Hematopoietic multipotent progenitor cell (in vitro differentiated cells): ENCODE measurements at regions not wholly inside any gene's neighbourhood (a gene's known extent, or its start where the extent isn't known, plus 50 kb on each side); places are given as distances from the start of the nearest gene placed in this dataset.
"Not testable (repeated sequence)": the region's sequence is repeated elsewhere in the genome, so short reads cannot be mapped to it uniquely, and the experiment has no call there.

Source experiments
- DNase-seq, 3 donors: peaks; one replicate each; pipeline ENCODE4 v3.0.0-alpha.2; 2011 to 2015; ENCODE audit warnings: low read depth in 2 of 3, low spot score in 2 of 3

DNA sequence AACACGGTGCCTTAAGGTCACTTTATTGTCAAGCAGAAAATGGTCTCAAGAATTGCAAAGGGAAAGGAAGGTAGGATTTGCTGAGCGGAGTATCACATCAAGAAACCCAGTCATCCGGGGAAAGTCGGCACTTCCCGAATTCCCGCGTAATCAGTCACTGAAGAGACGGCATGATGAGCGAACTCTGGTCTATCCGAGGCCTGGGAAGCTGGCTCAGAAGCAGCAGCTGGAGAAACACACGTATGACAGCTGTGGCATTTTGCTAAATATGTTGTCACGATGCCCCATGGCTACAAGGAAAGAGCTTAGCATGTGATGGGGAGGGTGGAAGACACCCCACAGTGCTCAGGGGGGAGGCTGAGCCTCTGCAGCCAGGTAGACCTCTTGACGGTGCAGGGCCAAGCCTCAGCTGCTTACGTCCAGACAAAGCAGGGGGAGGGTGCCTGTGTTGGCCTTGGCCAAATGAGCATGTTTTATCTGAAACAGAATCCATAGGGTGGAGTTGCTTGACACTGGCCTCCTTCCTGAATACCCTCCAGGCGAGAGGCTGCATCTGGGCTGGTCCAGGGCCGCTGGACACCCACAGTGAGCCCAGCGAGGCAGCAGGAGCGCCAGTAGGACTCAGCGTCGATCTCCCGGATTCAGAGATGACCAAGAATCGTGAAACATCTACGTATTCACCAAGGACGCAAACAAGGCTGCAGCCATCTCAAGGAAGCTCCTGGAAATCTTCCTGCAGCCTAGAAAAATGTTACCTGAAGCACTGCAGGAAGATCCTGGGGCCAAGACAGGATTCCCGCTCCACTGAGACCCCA lies 118.8 kb upstream of the AFDN start:
- no peak for DNase-seq

GRCh38 chr6:167708501-167709094 lies 118.1 kb upstream of the AFDN start:
- DNase-seq = no peak

- DNase-seq = no peak
Measured at GRCh38 chr6:167709196-167709595, 117.5 kb upstream of the AFDN start.

GRCh38 chr6:167709776-167710336 lies 116.9 kb upstream of the AFDN start:
- not testable (repeated sequence) for DNase-seq

GRCh38 chr6:167710363-167710920 lies 116.3 kb upstream of the AFDN start:
- DNase-seq = no peak

DNA sequence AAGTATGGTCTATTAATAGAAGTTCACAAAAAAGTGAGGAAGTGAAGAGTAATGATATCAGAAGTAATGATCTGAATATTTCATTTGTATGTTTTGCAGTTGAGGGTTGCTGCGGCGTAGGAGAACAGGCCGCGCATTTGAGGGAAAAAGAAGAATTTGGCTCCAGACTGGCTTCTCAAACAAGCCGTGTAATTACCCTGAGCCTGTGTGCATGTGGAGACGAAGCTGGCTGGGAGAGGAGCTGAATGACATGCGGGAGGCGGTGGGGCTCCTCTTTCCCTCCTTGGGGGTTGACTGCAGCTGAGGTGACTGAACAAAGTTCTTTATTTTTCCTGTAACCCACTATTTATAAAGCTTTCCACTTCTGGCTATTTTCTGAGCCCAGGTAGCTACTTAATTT lies 115.5 kb upstream of the AFDN start:
- no peak for DNase-seq

DNA sequence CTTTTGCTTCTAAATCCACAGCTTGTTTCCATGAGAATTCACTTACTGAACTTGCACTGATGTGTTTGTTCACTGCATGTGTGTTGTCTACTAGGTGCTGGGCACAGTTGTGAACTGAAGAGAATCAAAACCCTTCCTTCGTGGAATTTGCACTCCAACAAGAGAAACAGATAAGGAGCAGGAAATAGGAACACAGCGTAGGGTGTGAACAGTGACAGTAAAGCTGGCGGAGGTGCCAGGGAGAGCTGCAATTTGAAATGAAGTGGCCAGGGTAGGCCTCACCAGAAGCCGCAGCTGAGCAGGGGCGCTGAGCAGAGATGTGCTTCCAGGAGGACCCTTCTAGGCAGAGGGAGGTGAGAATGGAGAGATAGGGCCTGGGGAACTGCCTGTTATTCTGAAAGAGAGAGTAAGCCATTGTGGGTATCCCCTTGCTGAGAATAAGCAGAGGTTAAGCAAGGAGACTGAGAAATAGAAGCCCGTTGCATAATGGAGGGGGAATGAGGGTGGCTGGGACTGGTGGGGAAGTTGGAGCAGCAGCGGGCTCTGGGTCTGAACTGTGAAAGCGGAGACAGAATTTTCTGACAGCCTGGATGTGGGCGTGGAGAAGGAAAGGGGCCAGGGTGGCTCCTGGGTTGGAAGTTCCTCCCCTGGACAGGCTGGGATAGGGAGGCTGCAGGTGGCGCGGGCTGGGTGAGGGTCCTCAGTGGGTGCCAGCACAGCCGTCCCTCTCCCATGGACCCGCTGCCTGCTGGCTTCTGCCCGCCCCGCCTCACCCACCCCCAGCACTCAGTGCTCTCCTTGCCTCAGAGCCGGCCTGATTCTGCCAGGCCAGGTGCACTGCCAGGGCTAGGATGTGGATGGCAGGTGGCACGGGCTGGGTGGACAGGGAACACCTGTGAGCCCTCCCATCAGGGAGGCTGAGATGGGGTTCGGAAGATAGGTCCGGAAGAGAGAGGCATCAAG lies 114.7 kb upstream of the AFDN start:
- no peak for DNase-seq

DNA sequence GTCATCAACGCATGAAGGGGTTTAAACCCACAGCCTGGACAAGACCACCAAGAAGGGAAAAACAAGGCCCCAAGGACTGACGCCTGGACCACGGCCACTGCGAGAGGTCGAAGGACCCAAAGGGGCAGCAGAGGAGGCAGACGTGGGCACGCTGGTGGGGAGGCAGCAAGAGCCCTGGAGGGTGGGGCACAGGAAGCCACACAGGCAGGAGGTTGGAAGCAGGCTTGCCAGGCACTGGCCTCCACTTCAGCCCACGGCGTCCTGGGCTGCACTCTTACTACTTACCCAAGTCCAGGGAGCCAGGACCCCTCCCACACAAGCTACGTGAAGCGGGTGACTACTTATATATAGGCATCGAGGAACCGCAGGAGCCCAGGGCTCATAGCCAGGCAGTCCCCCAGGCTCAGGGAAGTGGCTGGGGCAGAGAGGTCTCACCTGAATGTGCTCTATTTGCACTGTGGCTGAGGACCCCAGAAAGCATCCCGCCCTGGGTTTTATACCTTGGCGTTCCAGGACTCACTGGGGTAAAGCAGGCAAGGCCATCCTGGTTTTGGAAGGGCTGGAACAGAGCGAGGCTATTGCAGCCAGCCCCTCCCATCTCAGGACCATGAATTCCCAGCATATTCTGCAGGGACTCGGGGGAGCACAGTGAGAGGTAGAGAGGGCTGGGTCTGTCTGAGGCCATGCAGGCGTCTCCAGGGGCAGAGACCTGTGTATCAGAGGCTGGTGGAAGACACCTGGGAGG lies 113.8 kb upstream of the AFDN start:
- DNase-seq = no peak

GRCh38 chr6:167714152-167714551 lies 112.6 kb upstream of the AFDN start:
- DNase-seq = no peak

- DNase-seq = no peak
Measured at GRCh38 chr6:167717455-167717854, 109.3 kb upstream of the AFDN start.

GRCh38 chr6:167717867-167718266 lies 108.8 kb upstream of the AFDN start:
- DNase-seq = no peak

DNA sequence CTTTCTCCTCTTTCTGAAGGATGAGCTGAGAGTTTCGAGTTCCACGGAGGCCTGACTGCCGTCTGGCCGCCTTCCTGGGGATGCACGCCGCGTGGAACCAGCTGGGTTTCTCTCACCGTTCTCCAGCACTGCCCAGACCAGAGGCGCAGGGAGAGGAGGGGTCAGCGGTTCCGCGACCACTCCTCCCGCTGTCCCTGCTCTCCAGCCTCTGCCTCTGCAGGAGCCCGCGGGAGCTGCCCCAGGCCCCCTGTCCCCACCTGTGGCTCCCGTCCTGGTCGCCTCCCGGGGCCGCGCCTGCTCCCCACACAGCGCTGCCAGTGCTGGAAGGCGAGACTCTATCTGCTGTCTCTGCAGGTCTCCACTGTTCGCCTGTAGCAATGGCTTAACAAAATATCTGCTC lies 106.8 kb upstream of the AFDN start:
- no peak for DNase-seq

DNA sequence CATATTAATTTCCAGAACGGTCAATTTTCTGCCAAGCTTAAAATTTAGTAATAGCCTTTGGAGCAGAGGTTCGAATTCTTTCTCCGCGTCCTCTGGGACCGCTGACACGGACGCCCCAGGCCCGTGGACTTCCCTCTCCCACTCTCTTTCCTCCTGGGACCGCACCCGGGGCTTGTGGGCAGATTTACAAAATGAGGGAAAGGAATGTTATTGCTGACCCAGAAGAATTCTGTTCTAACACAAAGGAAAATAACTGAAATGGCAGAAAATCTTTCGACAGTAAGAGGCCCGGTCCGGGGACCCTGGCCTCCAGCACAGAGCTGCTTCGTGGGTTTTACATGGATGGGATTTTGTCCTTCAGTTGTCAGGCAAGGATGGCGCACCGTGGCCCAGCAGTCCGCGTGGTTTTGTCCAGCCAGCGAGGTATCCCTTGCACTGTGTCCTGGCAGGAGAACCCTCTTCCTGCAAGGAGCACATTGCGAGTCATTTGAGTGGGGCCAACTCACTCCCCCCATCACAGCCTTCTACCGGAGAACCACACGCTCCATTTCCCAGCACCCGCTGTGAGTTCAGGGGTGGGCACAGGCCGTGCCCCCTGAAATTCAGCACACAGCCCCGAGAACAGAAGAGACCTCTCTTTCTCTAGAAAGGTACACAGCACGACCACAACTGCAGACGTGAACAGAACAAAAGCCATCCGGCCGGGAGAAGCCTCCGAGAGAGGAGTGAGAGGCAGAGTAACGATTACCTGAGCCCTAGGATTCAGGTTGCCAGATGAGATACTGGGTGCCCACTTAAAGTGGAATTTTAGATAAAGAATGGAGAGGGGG lies 106.0 kb upstream of the AFDN start:
- no peak for DNase-seq

DNA sequence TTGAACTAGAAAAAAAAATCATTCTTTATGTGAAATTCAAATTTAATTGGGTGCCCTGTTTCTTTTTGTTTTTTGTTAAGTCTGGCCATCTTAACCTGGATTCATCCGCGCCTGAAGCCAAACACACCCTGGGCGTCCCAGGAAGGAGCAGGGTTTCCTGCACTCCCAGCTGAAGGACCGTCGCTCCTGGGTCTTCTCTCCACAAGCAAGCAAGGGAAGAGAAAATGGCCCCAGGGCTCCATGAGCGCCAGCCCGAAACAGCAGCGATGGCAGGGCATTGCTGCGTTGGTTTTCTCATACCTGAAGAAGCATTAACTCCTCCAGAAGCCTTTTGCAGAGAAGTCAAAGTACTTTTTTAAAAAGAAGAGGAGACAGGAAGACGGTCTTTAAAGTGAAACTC lies 105.4 kb upstream of the AFDN start:
- DNase-seq = no peak

DNA sequence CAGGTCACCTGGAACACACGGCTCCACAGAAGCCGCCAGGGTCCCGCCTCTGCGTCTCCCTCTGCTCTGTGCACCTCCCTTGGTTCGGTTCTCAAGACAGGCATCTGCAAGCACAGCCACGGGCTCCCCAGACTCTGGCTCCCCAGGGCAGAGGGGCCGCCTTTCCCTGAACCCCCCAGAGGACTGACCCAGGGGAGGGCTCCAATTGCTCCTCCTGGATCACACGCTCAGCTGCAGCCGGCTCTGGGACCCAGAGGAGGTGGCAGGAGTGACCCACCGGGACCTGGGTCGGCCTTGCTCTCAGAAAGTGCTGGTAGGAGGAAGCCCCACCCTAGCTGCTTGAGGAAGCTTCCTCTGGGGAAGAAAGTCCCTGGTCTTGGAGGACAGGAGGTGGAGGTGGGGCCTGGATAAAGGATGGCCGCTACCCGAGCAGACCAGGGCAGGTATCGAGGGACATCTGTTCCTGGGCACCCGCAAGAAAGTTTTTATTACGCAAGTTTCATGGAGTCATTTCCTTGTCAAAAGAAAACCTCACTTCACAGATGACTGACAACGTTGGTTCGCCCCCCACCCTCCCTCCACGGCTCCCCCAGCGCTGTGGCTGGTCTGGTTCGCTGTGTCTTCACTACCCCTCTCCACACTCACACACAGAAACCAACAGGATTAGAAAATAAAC lies 103.9 kb upstream of the AFDN start:
- DNase-seq = no peak

DNA sequence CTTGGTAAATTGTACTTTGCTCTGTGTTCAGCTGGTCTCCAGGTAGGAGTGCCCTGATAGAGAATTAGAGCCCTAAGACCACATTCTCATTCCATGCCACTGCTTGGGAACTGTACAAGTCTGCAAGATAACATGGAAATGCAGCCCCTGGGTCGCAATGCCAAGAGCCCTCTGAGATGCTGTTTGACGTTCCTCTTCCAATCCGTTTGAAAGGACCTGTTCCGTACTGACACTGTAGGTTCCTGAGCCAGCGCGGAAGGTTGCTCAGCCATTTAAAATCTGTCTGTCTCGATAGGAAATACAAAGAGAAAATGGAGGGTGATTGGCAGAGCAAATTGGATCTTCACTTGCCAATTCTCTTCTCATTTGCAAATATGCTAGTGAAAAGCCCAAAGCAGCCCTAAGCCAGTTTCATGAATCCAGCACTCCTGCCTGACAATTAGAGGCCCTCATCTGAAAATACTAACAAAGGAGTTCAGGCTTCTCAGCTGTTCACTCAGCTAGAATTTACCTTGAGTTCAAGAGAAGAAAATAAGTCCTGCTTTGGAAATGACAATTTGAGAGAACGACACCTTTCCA lies 100.6 kb upstream of the AFDN start:
- no peak for DNase-seq

DNA sequence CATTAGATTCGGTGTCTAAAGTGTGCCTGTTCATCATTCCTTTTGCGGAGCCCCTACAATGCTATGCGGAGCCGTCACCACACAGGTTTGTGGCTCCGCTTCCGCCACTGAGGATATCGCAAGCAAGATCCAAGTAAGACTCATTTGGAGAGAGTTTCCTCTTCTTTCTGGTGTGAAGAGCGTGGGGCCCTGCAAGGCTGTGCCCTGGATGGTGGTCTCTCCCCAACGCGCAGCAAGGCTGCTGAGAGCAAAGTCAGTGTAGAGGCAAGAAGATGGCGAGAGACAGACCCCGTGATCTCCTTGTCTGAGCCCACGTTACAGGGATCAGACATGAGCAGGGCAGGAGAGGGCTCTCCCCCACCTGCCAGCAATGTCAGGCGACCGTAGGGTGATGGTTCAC lies 96.3 kb upstream of the AFDN start:
- no peak for DNase-seq

DNA sequence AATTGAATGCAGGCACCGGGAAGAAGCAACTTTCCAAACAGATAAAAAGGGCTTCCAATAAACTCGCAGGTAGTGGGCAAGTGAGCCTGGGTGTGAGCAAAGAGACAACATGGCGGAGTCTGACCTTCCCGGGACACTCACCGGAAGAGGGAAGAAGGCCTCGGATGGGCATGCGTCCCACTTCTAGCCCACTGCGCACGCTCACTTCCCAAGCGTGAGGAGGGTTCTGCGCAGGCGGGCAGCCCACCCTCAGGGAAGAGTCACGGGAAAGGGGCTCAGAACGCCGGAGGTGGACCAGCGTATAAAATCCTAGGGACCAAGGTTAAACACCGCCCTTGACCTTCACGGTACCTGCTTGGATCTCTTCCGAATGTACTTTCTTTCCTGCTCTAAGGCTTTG lies 95.5 kb upstream of the AFDN start:
- no peak for DNase-seq
